ENCODE measurements at regions not wholly inside any gene's neighbourhood (a gene's known extent, or its start where the extent isn't known, plus 50 kb on each side); places are given as distances from the start of the nearest gene placed in this dataset.

- no peak overlapping the region for H3K27ac ChIP-seq (ENCODE audit: extremely low read depth, low read depth, low read length)
- no peak overlapping the region for H3K4me3 ChIP-seq (ENCODE audit: low read depth, low read length)
- H3K9me3 ChIP-seq (ENCODE audit: control insufficient read depth, insufficient read depth, low read depth, low read length) = no peaks in the 10 kb centered on the region
- H3K4me1 ChIP-seq (ENCODE audit: control insufficient read depth, insufficient read depth, low read length) = no peaks in the 10 kb centered on the region
- no peaks in the 10 kb centered on the region for H3K36me3 ChIP-seq (ENCODE audit: control insufficient read depth in 2 of 2, insufficient read depth in 1 of 2, low read length in 2 of 2)
- CTCF ChIA-PET = no interaction called here
- POLR2A ChIA-PET = no interaction called here
- TF ChIP-seq ZNF404 (tag by site-specific recombination; IDR thresholded peaks at IDR 0.05) (no peak), KLF16 (tag by site-specific recombination; IDR thresholded peaks at IDR 0.05) (no peak), ZNF350 (tag by site-specific recombination; IDR thresholded peaks at IDR 0.05) (no peak), ZNF600 (tag by site-specific recombination; IDR thresholded peaks at IDR 0.05) (no peak), ZNF157 (tag by site-specific recombination; IDR thresholded peaks at IDR 0.05) (no peak), ZNF423 (tag by site-specific recombination; IDR thresholded peaks at IDR 0.05) (no peak), ZBTB21 (tag by site-specific recombination; IDR thresholded peaks at IDR 0.05) (no peak), ZNF37A (tag by site-specific recombination; IDR thresholded peaks at IDR 0.05) (no peak), PRDM2 (tag by site-specific recombination; IDR thresholded peaks at IDR 0.05; ENCODE audit: borderline replicate concordance) (no peak), ZNF747 (tag by site-specific recombination; IDR thresholded peaks at IDR 0.05) (no peak), OSR2 (tag by site-specific recombination; IDR thresholded peaks at IDR 0.05) (no peak), ZNF560 (tag by site-specific recombination; IDR thresholded peaks at IDR 0.05; ENCODE audit: borderline replicate concordance) (no peak), EGR2 (tag by site-specific recombination; IDR thresholded peaks at IDR 0.05; ENCODE audit: low read depth) (no peak), ZNF274 (IDR thresholded peaks at IDR 0.05; ENCODE audit: low read length) (no peak), ZNF274 (tag by site-specific recombination; IDR thresholded peaks at IDR 0.05; ENCODE audit: borderline replicate concordance) (no peak), ZNF521 (tag by site-specific recombination; IDR thresholded peaks at IDR 0.05) (no peak), SP2 (tag by site-specific recombination; IDR thresholded peaks at IDR 0.05) (no peak)
Observed at GRCh38 chr10:28467615-28468014, 65.3 kb upstream of the WAC start.

- TF ChIP-seq ZNF610 (tag by site-specific recombination; IDR thresholded peaks at IDR 0.05; ENCODE audit: borderline replicate concordance) = no peak
- TF ChIP-seq BCL11A (tag by site-specific recombination; IDR thresholded peaks at IDR 0.05; ENCODE audit: low read depth) = no peak
- TF ChIP-seq ZNF341 (tag by site-specific recombination; IDR thresholded peaks at IDR 0.05; ENCODE audit: low read depth) = no peak
- TF ChIP-seq ZNF112 (tag by site-specific recombination; IDR thresholded peaks at IDR 0.05) = no peak
- TF ChIP-seq ZNF132 (tag by site-specific recombination; IDR thresholded peaks at IDR 0.05; ENCODE audit: borderline replicate concordance) = no peak
- Histone ChIP-seq H3K4me1 (ENCODE audit: control insufficient read depth, insufficient read depth, low read length) (no peaks in the 10 kb centered on the region), H3K9me3 (ENCODE audit: control insufficient read depth, insufficient read depth, low read depth, low read length) (no peaks in the 10 kb centered on the region), H3K36me3 (ENCODE audit: control insufficient read depth in 2 of 2, insufficient read depth in 1 of 2, low read length in 2 of 2) (no peaks in the 10 kb centered on the region), H3K4me3 (ENCODE audit: low read depth, low read length) (no peak overlapping the region), H3K27ac (ENCODE audit: extremely low read depth, low read depth, low read length) (no peak overlapping the region)
- ChIA-PET CTCF (no interaction called here), POLR2A (no interaction called here)
Observed at GRCh38 chr10:28468707-28469483, 64.0 kb upstream of the WAC start.

Data from HEK293 (cell line).